OCI-LY1 (cell line): ENCODE measurements at regions not wholly inside any gene's neighbourhood (a gene's known extent, or its start where the extent isn't known, plus 50 kb on each side); places are given as distances from the start of the nearest gene placed in this dataset.

Source experiments
- H2AFZ ChIP-seq: fragments of 200-600 bp; sonication (generic), shearing (Covaris generic); 2 replicates; pipeline ENCODE4 v1.6.0; 2014; ENCODE audit warnings: antibody characterized with exemption, mild to moderate bottlenecking, low read length
- H3F3A ChIP-seq: fragments of 200-600 bp; sonication (generic), shearing (Covaris generic); 2 replicates; pipeline ENCODE4 v1.6.0; 2014; ENCODE audit warnings: mild to moderate bottlenecking, antibody characterized with exemption, low read length, moderate library complexity; ENCODE audit not compliant: insufficient read depth
- H3K27ac ChIP-seq: fragments of 200-600 bp; sonication (generic); 2 replicates; pipeline ENCODE4 v1.5.1; 2014; ENCODE audit warnings: low read length, mixed run types, mild to moderate bottlenecking, low read depth; ENCODE audit not compliant: poor library complexity, severe bottlenecking
- H3K27me3 ChIP-seq: fragments of 200-600 bp; sonication (generic); 2 replicates; pipeline ENCODE4 v1.6.0; 2014; ENCODE audit warnings: antibody characterized with exemption, mild to moderate bottlenecking, low read length, moderate library complexity; ENCODE audit not compliant: insufficient read depth
- H3K36me3 ChIP-seq: fragments of 200-600 bp; sonication (generic); 2 replicates; pipeline ENCODE4 v1.6.1; 2014; ENCODE audit warnings: mild to moderate bottlenecking, antibody characterized with exemption, low read length, moderate library complexity, mixed read lengths; ENCODE audit not compliant: insufficient read depth
- H3K4me1 ChIP-seq: fragments of 200-600 bp; sonication (generic); 2 replicates; pipeline ENCODE4 v1.5.1; 2014; ENCODE audit warnings: mild to moderate bottlenecking, low read length, moderate library complexity; ENCODE audit not compliant: insufficient read depth, severe bottlenecking
- H3K4me2 ChIP-seq: fragments of 200-600 bp; sonication (generic), shearing (Covaris generic); 2 replicates; pipeline ENCODE4 v1.6.1; 2014; ENCODE audit warnings: low read length
- H3K4me3 ChIP-seq: fragments of 200-600 bp; sonication (generic); 2 replicates; pipeline ENCODE4 v1.5.1; 2014; ENCODE audit warnings: low read length, low read depth, mild to moderate bottlenecking, mixed read lengths; ENCODE audit not compliant: poor library complexity, severe bottlenecking
- H3K79me2 ChIP-seq: fragments of 200-600 bp; shearing (Covaris generic); 2 replicates; pipeline ENCODE4 v1.6.1; 2016; ENCODE audit warnings: mixed run types, low read length, mixed read lengths; ENCODE audit not compliant: insufficient read depth
- H3K9ac ChIP-seq: fragments of 200-600 bp; sonication (generic), shearing (Covaris generic); 2 replicates; pipeline ENCODE4 v1.6.1; 2014; ENCODE audit warnings: mild to moderate bottlenecking, low read length, mixed read lengths
- H3K9me2 ChIP-seq: fragments of 200-600 bp; sonication (generic), shearing (Covaris generic); 2 replicates; pipeline ENCODE4 v1.6.1; 2014; ENCODE audit warnings: low read depth, mild to moderate bottlenecking, low read length, mixed read lengths
- H3K9me3 ChIP-seq: fragments of 200-600 bp; shearing (Covaris generic); 2 replicates; pipeline ENCODE4 v1.6.1; 2014; ENCODE audit warnings: low read length, mixed read lengths
- H4K20me1 ChIP-seq: fragments of 200-600 bp; sonication (generic), shearing (Covaris generic); 2 replicates; pipeline ENCODE4 v1.6.0; 2016; ENCODE audit warnings: mild to moderate bottlenecking, low read length; ENCODE audit not compliant: insufficient read depth
- CTCF ChIP-seq: fragments of 200-600 bp; sonication (generic), shearing (Covaris generic); IDR thresholded peaks from 2 replicates; pipeline ENCODE4 v1.5.1; 2017; ENCODE audit warnings: mild to moderate bottlenecking, antibody characterized with exemption, low read length, moderate library complexity, mixed read lengths
- EZH2 ChIP-seq: fragments of 200-600 bp; sonication (generic), shearing (Covaris generic); IDR thresholded peaks from 2 replicates; pipeline ENCODE4 v1.8.0; 2017; ENCODE audit warnings: borderline replicate concordance, mixed run types, mild to moderate bottlenecking, antibody characterized with exemption, low read length, moderate library complexity, mixed read lengths

DNA sequence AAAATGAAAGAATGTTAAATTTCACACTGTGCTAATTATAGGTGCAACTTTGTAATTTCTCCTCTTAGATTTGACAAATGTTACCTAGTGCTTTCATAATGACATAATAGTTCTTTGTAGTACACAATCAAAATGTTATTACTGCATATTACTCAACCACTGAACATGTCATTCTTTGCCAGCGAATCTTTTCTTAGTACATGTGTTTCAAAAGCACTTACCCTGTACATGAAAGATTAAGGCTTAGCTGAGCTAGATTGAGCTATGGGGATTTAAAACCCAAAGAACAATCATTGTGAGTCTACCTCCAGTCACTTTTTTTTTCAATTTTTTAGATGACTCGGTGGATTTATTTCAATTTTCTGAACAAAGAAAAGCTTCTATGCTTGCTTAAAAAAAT, 123.5 kb upstream of the FERD3L start:
- Histone ChIP-seq H3K9me3 (no peaks in the 10 kb centered on the region), H3K27me3 (no peaks in the 10 kb centered on the region), H3K4me3 (no peak overlapping the region), H3K4me2 (no peak overlapping the region), H3K9ac (no peak overlapping the region), H4K20me1 (no peaks in the 10 kb centered on the region), H3K4me1 (no peaks in the 10 kb centered on the region), H2AFZ (no peak overlapping the region), H3F3A (no peaks in the 10 kb centered on the region), H3K36me3 (no peaks in the 10 kb centered on the region), H3K9me2 (no peaks in the 10 kb centered on the region), H3K27ac (no peak overlapping the region), H3K79me2 (no peaks in the 10 kb centered on the region)
- TF ChIP-seq CTCF (no peak), EZH2 (no peak)

DNA sequence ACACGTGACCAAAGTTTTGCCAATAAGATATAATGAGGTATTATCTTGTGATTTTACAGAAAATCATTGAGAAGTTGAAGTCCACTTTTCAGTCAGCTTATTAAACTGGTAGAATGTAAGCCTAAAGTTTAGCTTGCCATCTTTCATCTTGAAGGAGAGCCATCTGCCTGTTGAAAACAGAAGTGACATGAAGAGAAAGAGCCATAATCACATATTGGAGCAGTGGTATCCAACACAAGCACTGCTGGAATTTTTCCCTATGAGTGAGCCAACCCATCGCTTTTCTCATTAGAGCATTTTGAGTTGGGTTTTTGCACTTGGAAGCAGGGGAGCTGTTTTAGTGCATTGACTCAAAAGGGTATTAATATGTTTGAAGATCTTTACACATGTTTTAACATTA, 117.6 kb upstream of the FERD3L start:
- Histone ChIP-seq H3K27me3 (no peaks in the 10 kb centered on the region), H3K9ac (no peak overlapping the region), H3F3A (no peaks in the 10 kb centered on the region), H3K4me2 (no peak overlapping the region), H3K9me2 (no peaks in the 10 kb centered on the region), H3K4me1 (no peaks in the 10 kb centered on the region), H3K9me3 (no peaks in the 10 kb centered on the region), H3K27ac (no peak overlapping the region), H4K20me1 (no peaks in the 10 kb centered on the region), H3K4me3 (no peak overlapping the region), H3K79me2 (no peaks in the 10 kb centered on the region), H2AFZ (no peak overlapping the region), H3K36me3 (no peaks in the 10 kb centered on the region)
- no peak for TF ChIP-seq EZH2
- no peak for TF ChIP-seq CTCF

- Histone ChIP-seq H3K4me1 (no peaks in the 10 kb centered on the region), H3K4me3 (no peak overlapping the region), H3K27me3 (no peaks in the 10 kb centered on the region), H3K9me2 (no peaks in the 10 kb centered on the region), H3K9ac (no peak overlapping the region), H3K79me2 (no peaks in the 10 kb centered on the region), H3F3A (no peaks in the 10 kb centered on the region), H2AFZ (no peak overlapping the region), H4K20me1 (no peaks in the 10 kb centered on the region), H3K9me3 (no peaks in the 10 kb centered on the region), H3K4me2 (no peak overlapping the region), H3K36me3 (no peaks in the 10 kb centered on the region), H3K27ac (no peak overlapping the region)
- TF ChIP-seq EZH2 (no peak), CTCF (no peak)
Observed at GRCh38 chr7:19249281-19249680, 104.1 kb upstream of the FERD3L start.

GRCh38 chr7:19248681-19249080, 103.5 kb upstream of the FERD3L start:
- Histone ChIP-seq H3K9ac (no peak overlapping the region), H3K4me3 (no peak overlapping the region), H3K9me2 (no peaks in the 10 kb centered on the region), H3K36me3 (no peaks in the 10 kb centered on the region), H3K4me2 (no peak overlapping the region), H3K9me3 (no peaks in the 10 kb centered on the region), H3K79me2 (no peaks in the 10 kb centered on the region), H2AFZ (no peak overlapping the region), H4K20me1 (no peaks in the 10 kb centered on the region), H3K27me3 (no peaks in the 10 kb centered on the region), H3K27ac (no peak overlapping the region), H3K4me1 (no peaks in the 10 kb centered on the region), H3F3A (no peaks in the 10 kb centered on the region)
- TF ChIP-seq CTCF (no peak), EZH2 (no peak)
